SU-DHL-6 (cell line): ENCODE measurements at regions not wholly inside any gene's neighbourhood (a gene's known extent, or its start where the extent isn't known, plus 50 kb on each side); places are given as distances from the start of the nearest gene placed in this dataset.

Experiments
- H2AFZ ChIP-seq: fragments of 200-600 bp; sonication (generic); 2 replicates; pipeline ENCODE4 v1.6.1; 2014; ENCODE audit warnings: low read depth, mild to moderate bottlenecking, moderate library complexity, mixed read lengths, antibody characterized with exemption, low read length; ENCODE audit not compliant: severe bottlenecking
- H3F3A ChIP-seq: fragments of 200-600 bp; shearing (Covaris generic); 2 replicates; pipeline ENCODE4 v1.6.0; 2016; ENCODE audit warnings: antibody characterized with exemption, mild to moderate bottlenecking; ENCODE audit not compliant: insufficient read depth
- H3K27ac ChIP-seq: fragments of 200-600 bp; sonication (generic); 2 replicates; pipeline ENCODE4 v1.5.1; 2016; ENCODE audit warnings: low read depth, mild to moderate bottlenecking, low read length, moderate library complexity, mixed read lengths
- H3K27me3 ChIP-seq: fragments of 200-600 bp; sonication (generic), shearing (Covaris generic); 2 replicates; pipeline ENCODE4 v1.6.0; 2014; ENCODE audit warnings: mild to moderate bottlenecking, low read length
- H3K36me3 ChIP-seq: fragments of 200-600 bp; sonication (generic); 2 replicates; pipeline ENCODE4 v1.6.1; 2014; ENCODE audit warnings: mild to moderate bottlenecking, low read length, mixed read lengths
- H3K4me2 ChIP-seq: fragments of 300-600, 200-600 bp; shearing (Covaris generic), sonication (generic); 2 replicates; pipeline ENCODE4 v1.6.0; 2014; ENCODE audit warnings: low read length, low read depth, mild to moderate bottlenecking; ENCODE audit not compliant: poor library complexity, severe bottlenecking
- H3K4me3 ChIP-seq: fragments of 200-600 bp; sonication (generic); 2 replicates; pipeline ENCODE4 v1.5.1; 2014; ENCODE audit warnings: antibody characterized with exemption, low read length, mild to moderate bottlenecking, mixed read lengths; ENCODE audit not compliant: insufficient read depth, poor library complexity, severe bottlenecking
- H3K79me2 ChIP-seq: fragments of 200-600 bp; sonication (generic); 2 replicates; pipeline ENCODE4 v1.6.1; 2014; ENCODE audit warnings: mild to moderate bottlenecking, low read length, moderate library complexity; ENCODE audit not compliant: insufficient read depth
- H3K9ac ChIP-seq: fragments of 200-600 bp; sonication (generic); 2 replicates; pipeline ENCODE4 v1.7.0; 2014; ENCODE audit warnings: mild to moderate bottlenecking, low read length
- H3K9me2 ChIP-seq: fragments of 200-600 bp; sonication (generic); replicated peaks from 2 replicates; pipeline ENCODE4 v1.6.1; 2014; ENCODE audit warnings: low read length; ENCODE audit not compliant: insufficient read depth
- H3K9me3 ChIP-seq: fragments of 200-600 bp; sonication (generic); 2 replicates; pipeline ENCODE4 v1.6.1; 2014; ENCODE audit warnings: low read length, mixed read lengths; ENCODE audit not compliant: insufficient read depth
- H4K20me1 ChIP-seq: fragments of 200-600 bp; sonication (generic); 2 replicates; pipeline ENCODE4 v1.6.1; 2014; ENCODE audit warnings: low read depth, mild to moderate bottlenecking, antibody characterized with exemption, low read length, moderate library complexity, mixed read lengths
- CTCF ChIP-seq: fragments of 200-600 bp; sonication (generic); IDR thresholded peaks from one replicate; pipeline ENCODE4 v1.5.1; 2017; ENCODE audit warnings: antibody characterized with exemption, mild to moderate bottlenecking, low read length, moderate library complexity; ENCODE audit not compliant: insufficient read depth, poor library complexity, severe bottlenecking
- EZH2phosphoT487 ChIP-seq: fragments of 200-600 bp; sonication (generic), shearing (Covaris generic); conservative IDR thresholded peaks from 2 replicates; pipeline ENCODE4 v1.6.1; 2018; ENCODE audit warnings: mild to moderate bottlenecking, antibody characterized with exemption, low read length, moderate library complexity, mixed read lengths

- no peak for TF ChIP-seq CTCF
- TF ChIP-seq EZH2phosphoT487 = no peak
- Histone ChIP-seq H3F3A (no peaks in the 10 kb centered on the region), H3K27me3 (no peaks in the 10 kb centered on the region), H3K9me3 (no peaks in the 10 kb centered on the region), H3K9ac (no peak overlapping the region), H4K20me1 (no peaks in the 10 kb centered on the region), H2AFZ (no peak overlapping the region), H3K9me2 (no peaks in the 10 kb centered on the region), H3K27ac (no peak overlapping the region), H3K4me3 (no peak overlapping the region), H3K4me2 (no peak overlapping the region), H3K79me2 (no peaks in the 10 kb centered on the region), H3K36me3 (no peaks in the 10 kb centered on the region)
Observed at GRCh38 chr6:1553562-1554083, 56.1 kb upstream of the FOXC1 start.

- Histone ChIP-seq H3K27ac (no peak overlapping the region), H3K4me2 (no peak overlapping the region), H2AFZ (no peak overlapping the region), H3K9me3 (no peaks in the 10 kb centered on the region), H3F3A (no peaks in the 10 kb centered on the region), H3K4me3 (no peak overlapping the region), H3K9ac (no peak overlapping the region), H3K79me2 (no peaks in the 10 kb centered on the region), H3K9me2 (no peaks in the 10 kb centered on the region), H3K36me3 (no peaks in the 10 kb centered on the region), H3K27me3 (no peaks in the 10 kb centered on the region), H4K20me1 (no peaks in the 10 kb centered on the region)
- no peak for TF ChIP-seq CTCF
Observed at GRCh38 chr6:1554141-1554475, 55.6 kb upstream of the FOXC1 start.

GRCh38 chr6:1554476-1555310 is 55.0 kb upstream of the FOXC1 start:
- Histone ChIP-seq H2AFZ (no peak overlapping the region), H3K27ac (no peak overlapping the region), H3K4me2 (no peak overlapping the region), H3K9me2 (no peaks in the 10 kb centered on the region), H3K9ac (no peak overlapping the region), H3K27me3 (no peaks in the 10 kb centered on the region), H3K36me3 (no peaks in the 10 kb centered on the region), H3K9me3 (no peaks in the 10 kb centered on the region), H3K4me3 (no peak overlapping the region), H4K20me1 (no peaks in the 10 kb centered on the region), H3F3A (no peaks in the 10 kb centered on the region), H3K79me2 (no peaks in the 10 kb centered on the region)
- no peak for TF ChIP-seq EZH2phosphoT487
- no peak for TF ChIP-seq CTCF
